ENCODE measurements at regions not wholly inside any gene's neighbourhood (a gene's known extent, or its start where the extent isn't known, plus 50 kb on each side); places are given as distances from the start of the nearest gene placed in this dataset.
"Not testable (repeated sequence)": the region's sequence is repeated elsewhere in the genome, so short reads cannot be mapped to it uniquely, and the experiment has no call there.

DNA sequence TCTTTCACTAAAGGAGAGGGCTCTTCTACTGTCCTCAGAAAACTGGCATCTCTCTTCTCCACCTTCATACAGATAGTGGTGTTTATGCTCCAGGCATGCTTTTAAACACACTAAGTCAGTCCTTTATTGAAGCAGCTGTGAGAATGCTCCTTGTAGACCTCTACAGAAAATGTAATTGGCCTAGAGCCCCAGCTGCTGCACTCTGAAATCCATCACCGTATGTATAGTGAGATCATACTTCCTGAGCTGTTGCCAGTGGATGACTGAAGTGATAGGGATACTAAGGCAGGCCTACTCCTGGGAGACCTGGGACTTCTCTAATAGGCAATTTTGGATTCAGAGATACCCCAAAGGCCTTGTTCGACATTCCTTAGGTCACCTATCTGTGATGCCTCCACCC is 535.4 kb downstream of the RPS29 start:
- no peak overlapping the region for H3K4me3 ChIP-seq (ENCODE audit: low read depth, low read length)
- TF ChIP-seq, protein P1, sequence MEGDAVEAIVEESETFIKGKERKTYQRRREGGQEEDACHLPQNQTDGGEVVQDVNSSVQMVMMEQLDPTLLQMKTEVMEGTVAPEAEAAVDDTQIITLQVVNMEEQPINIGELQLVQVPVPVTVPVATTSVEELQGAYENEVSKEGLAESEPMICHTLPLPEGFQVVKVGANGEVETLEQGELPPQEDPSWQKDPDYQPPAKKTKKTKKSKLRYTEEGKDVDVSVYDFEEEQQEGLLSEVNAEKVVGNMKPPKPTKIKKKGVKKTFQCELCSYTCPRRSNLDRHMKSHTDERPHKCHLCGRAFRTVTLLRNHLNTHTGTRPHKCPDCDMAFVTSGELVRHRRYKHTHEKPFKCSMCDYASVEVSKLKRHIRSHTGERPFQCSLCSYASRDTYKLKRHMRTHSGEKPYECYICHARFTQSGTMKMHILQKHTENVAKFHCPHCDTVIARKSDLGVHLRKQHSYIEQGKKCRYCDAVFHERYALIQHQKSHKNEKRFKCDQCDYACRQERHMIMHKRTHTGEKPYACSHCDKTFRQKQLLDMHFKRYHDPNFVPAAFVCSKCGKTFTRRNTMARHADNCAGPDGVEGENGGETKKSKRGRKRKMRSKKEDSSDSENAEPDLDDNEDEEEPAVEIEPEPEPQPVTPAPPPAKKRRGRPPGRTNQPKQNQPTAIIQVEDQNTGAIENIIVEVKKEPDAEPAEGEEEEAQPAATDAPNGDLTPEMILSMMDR (conservative IDR thresholded peaks at IDR 0.05; ENCODE audit: low read depth, low read length), result no peak
- no peak for DNase-seq (ENCODE audit: low read depth)

DNA sequence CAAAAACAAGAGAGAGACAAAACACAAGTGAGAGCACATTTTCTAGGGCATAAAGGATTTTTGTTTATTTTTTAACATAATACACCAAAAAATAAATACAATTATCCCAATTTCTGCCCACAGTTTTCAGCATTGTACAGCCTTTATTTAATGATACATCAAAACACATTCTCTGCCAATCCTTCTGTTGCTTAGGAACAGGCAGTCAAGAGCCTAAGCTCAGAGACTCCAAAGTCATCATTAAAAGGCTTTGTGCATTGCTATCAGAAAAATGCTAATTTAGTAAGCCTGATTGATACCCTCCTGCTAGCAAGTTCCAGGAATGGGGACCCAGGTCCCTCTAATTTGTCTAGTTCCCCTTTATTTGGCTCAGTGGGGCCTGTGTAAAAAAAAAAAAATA is 536.5 kb downstream of the RPS29 start:
- TF ChIP-seq, protein P1 (conservative IDR thresholded peaks at IDR 0.05; ENCODE audit: low read depth, low read length), result no peak
- DNase-seq (ENCODE audit: low read depth), result no peak
- H3K4me3 ChIP-seq (ENCODE audit: low read depth, low read length), result no peak overlapping the region

DNA sequence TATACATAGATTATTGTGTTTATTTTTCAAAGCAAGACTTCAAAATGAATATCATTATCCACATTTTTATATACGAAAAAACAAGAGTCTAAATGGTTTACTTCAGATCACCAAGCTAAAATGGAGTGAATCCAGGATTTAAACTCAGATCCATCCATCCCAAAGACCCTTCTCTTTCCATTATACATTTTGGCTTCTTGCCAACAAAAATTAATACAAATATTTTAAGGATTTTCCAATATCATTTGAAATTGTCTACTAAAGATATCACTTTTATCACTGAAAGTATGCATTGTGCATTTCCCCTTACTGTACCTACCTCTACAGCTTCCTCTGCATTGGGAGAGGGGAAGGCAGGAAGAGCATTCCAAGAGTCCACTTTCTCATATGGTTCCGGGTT is 541.2 kb downstream of the RPS29 start:
- TF ChIP-seq, protein P1 (conservative IDR thresholded peaks at IDR 0.05; ENCODE audit: low read depth, low read length), result no peak
- no peak overlapping the region for H3K4me3 ChIP-seq (ENCODE audit: low read depth, low read length)
- DNase-seq (ENCODE audit: low read depth), result no peak

DNA sequence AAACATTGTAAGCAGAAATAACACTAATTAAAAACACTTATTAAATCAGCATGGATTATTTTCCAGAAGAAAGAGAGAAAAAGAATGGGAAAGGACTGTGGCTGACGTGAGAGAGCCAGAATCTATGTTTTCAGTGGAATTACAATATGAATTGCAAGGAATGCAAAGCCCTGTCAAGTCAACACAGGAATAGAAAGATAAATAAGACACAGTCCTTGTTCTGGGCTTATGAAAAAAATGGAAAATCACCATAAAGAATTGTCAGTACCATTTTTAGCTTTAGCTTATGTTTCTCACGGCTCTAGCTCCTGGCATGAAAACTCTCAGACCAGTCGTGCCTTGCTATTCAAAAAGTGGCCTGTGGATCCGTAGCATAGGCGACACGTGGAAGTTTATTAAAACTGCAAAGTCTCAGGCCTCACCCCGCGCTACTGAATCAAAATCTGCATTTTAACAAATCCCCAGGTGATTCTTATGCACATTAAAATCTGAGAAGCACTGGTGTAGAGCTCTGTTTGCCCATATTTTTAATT is 549.1 kb downstream of the RPS29 start:
- no peak for DNase-seq (ENCODE audit: low read depth)
- TF ChIP-seq, protein P1 (conservative IDR thresholded peaks at IDR 0.05; ENCODE audit: low read depth, low read length), result no peak

DNA sequence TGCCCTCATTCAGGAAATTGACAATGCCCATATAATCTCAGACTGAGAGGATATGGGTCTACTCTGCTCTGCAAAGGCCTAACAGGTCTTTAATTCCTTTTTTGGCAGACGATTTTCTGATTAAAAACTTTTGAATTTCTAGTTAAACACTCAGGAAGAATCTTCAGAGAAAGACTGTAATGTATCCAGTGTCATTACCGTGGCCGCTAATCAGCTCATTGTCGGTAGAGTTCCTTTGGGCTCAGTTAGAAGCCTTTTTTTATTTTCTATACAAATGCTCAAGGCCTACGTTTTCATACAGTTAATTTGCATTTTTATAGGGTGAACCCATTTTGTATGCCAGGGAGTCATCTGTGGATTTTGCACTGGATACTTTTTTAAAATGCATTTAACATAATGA is 549.9 kb downstream of the RPS29 start:
- H3K4me3 ChIP-seq (ENCODE audit: low read depth, low read length), result no peak overlapping the region
- TF ChIP-seq, protein P1 (conservative IDR thresholded peaks at IDR 0.05; ENCODE audit: low read depth, low read length), result no peak
- DNase-seq (ENCODE audit: low read depth), result no peak

More for the DNA sequence above, 549.1 kb downstream of the RPS29 start:
- H3K4me3 ChIP-seq (ENCODE audit: low read depth, low read length), result no peak overlapping the region

DNA sequence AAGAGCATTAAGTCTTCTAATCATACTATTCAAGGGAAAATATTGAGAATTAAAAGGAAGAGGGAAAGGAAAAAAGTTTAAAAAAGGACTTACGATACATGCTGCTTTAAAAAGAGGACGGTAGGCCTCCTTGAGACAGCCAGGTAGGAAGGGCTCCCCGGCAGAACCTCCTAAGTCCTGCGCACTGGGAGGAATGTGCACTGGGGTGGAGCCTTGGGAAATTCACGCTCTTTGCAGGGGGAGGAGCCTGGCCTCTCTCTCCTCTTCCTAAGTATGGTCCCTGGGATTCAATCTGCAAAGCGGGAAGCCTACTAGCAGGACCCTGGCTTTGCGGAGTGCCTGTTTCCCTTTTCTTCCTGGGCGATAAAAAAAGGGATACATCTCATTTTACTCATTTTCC is 553.0 kb downstream of the RPS29 start:
- H3K4me3 ChIP-seq (ENCODE audit: low read depth, low read length), result no peak overlapping the region
- TF ChIP-seq, protein P1 (conservative IDR thresholded peaks at IDR 0.05; ENCODE audit: low read depth, low read length), result no peak
- DNase-seq (ENCODE audit: low read depth), result no peak

DNA sequence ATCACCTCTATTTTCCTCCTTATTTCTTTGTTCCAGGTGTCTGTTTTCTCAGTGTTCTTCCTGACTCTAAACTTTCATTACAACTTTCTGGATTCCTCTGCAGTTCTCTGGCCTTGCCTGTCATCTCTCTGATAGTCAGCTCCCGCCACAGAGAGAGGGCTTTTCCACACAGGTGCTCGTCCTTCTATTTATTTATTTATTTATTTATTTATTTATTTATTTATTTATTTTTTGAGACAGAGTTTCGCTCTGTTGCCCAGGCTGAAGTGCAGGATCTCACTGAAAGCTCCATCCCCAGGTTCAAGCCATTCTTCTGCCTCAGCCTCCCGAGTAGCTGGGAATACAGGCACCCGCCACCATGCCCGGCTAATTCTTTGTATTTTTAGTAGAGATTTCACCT is 554.5 kb downstream of the RPS29 start:
- not testable (repeated sequence) for DNase-seq (ENCODE audit: low read depth); H3K4me3 ChIP-seq (ENCODE audit: low read depth, low read length)
